WTC11 (cell line): ENCODE measurements at regions not wholly inside any gene's neighbourhood (a gene's known extent, or its start where the extent isn't known, plus 50 kb on each side); places are given as distances from the start of the nearest gene placed in this dataset.
A peak's percentile ranks its signal among the peaks of the same experiment; 100 is the strongest.

ENCODE experiments used
- ATAC-seq: fragments of 200-7000 bp; cut with Tn5 transposase; 2 replicates; pipeline ENCODE4 v1.10.0; 2021; ENCODE audit warnings: mild to moderate bottlenecking, moderate library complexity
- CTCF ChIA-PET: fragments of 300-600 bp; sonication (Branson Sonifier 250); formaldehyde crosslinking; loops from one replicate; lab custom pipeline; 2021; ENCODE audit warnings: antibody characterized with exemption; lab: Charles Lee
- POLR2A ChIA-PET: fragments of 350-600 bp; sonication (Branson Sonifier 250); formaldehyde crosslinking; loops from one replicate; lab custom pipeline; 2021; ENCODE audit warnings: antibody characterized with exemption; lab: Charles Lee
- DNase-seq: peaks from one replicate; pipeline ENCODE4 v3.0.0; 2021; ENCODE audit warnings: low spot score
- H3K27ac Mint-ChIP-seq: 2 replicates; pipeline ENCODE4 v1.8.0; 2021; ENCODE audit warnings: mixed read lengths
- H3K27me3 Mint-ChIP-seq: 2 replicates; pipeline ENCODE4 v1.8.0; 2021; ENCODE audit warnings: low read depth, mild to moderate bottlenecking, moderate library complexity, mixed read lengths
- H3K36me3 Mint-ChIP-seq: 2 replicates; pipeline ENCODE4 v1.8.0; 2021; ENCODE audit warnings: mixed read lengths
- H3K4me1 Mint-ChIP-seq: 2 replicates; pipeline ENCODE4 v1.8.0; 2022; ENCODE audit warnings: mixed read lengths
- H3K4me3 Mint-ChIP-seq: 2 replicates; pipeline ENCODE4 v1.8.0; 2021; ENCODE audit warnings: mild to moderate bottlenecking, moderate library complexity, mixed read lengths
- H3K9me3 Mint-ChIP-seq: 2 replicates; pipeline ENCODE4 v1.8.0; 2021; ENCODE audit warnings: mixed read lengths
- ARID4B ChIP-seq: sonication (generic); formaldehyde crosslinking; IDR thresholded peaks from 2 replicates; pipeline ENCODE4 v1.8.0; 2023; ENCODE audit warnings: missing genetic modification reagents, mild to moderate bottlenecking, borderline replicate concordance
- CDX4 ChIP-seq: fragments of 250-450 bp; sonication (Bioruptor Pico); IDR thresholded peaks from 2 replicates; pipeline ENCODE4 v1.9.0; 2021; ENCODE audit warnings: moderate library complexity, mild to moderate bottlenecking, inconsistent platforms, borderline replicate concordance
- CREB1 ChIP-seq: sonication (generic); formaldehyde crosslinking; IDR thresholded peaks from 2 replicates; pipeline ENCODE4 v1.8.0; 2023; ENCODE audit warnings: mild to moderate bottlenecking, missing genetic modification reagents
- CREM ChIP-seq: sonication (generic); formaldehyde crosslinking; IDR thresholded peaks from 2 replicates; pipeline ENCODE4 v1.8.1; 2022; ENCODE audit warnings: mild to moderate bottlenecking, missing genetic modification reagents, moderate library complexity
- CTCF ChIP-seq: fragments of 200-600 bp; IDR thresholded peaks from 2 replicates; pipeline ENCODE4 v1.8.0; 2022; ENCODE audit warnings: antibody characterized with exemption
- ELF4 ChIP-seq: sonication (generic); formaldehyde crosslinking; IDR thresholded peaks from 2 replicates; pipeline ENCODE4 v1.8.1; 2022; ENCODE audit warnings: low read depth, mild to moderate bottlenecking, moderate library complexity, missing genetic modification reagents
- IRF2 ChIP-seq: sonication (generic); formaldehyde crosslinking; IDR thresholded peaks from 2 replicates; pipeline ENCODE4 v1.8.0; 2022; ENCODE audit warnings: low read depth, missing genetic modification reagents, borderline replicate concordance
- JAZF1 ChIP-seq: fragments of 250-450 bp; sonication (Bioruptor Pico); IDR thresholded peaks from 2 replicates; pipeline ENCODE4 v1.9.0; 2021; ENCODE audit warnings: moderate library complexity, mild to moderate bottlenecking, inconsistent platforms
- KAT7 ChIP-seq: sonication (generic); formaldehyde crosslinking; IDR thresholded peaks from 2 replicates; pipeline ENCODE4 v1.8.1; 2023; ENCODE audit warnings: missing genetic modification reagents, mild to moderate bottlenecking, borderline replicate concordance
- MXD4 ChIP-seq: fragments of 250-450 bp; sonication (Bioruptor Pico); IDR thresholded peaks from 2 replicates; pipeline ENCODE4 v1.8.0; 2021; ENCODE audit warnings: mild to moderate bottlenecking, moderate library complexity, borderline replicate concordance
- NR3C1 ChIP-seq: sonication (generic); formaldehyde crosslinking; conservative IDR thresholded peaks from 2 replicates; pipeline ENCODE4 v1.8.1; 2023; ENCODE audit warnings: low read depth, mild to moderate bottlenecking, missing genetic modification reagents
- OVOL2 ChIP-seq: fragments of 250-450 bp; sonication (Bioruptor Pico); IDR thresholded peaks from 2 replicates; pipeline ENCODE4 v1.9.0; 2021; ENCODE audit warnings: mild to moderate bottlenecking, borderline replicate concordance
- PREB ChIP-seq: sonication (generic); formaldehyde crosslinking; IDR thresholded peaks from 2 replicates; pipeline ENCODE4 v1.8.1; 2022; ENCODE audit warnings: mild to moderate bottlenecking, missing genetic modification reagents, moderate library complexity, borderline replicate concordance
- RELA ChIP-seq: sonication (generic); formaldehyde crosslinking; IDR thresholded peaks from 2 replicates; pipeline ENCODE4 v1.8.1; 2022; ENCODE audit warnings: missing genetic modification reagents, mild to moderate bottlenecking, borderline replicate concordance
- RORB ChIP-seq: fragments of 250-450 bp; sonication (Bioruptor Pico); IDR thresholded peaks from 2 replicates; pipeline ENCODE4 v1.9.0; 2021; ENCODE audit warnings: mild to moderate bottlenecking
- STAT6 ChIP-seq: sonication (generic); formaldehyde crosslinking; conservative IDR thresholded peaks from 2 replicates; pipeline ENCODE4 v1.8.1; 2023; ENCODE audit warnings: mild to moderate bottlenecking, low read depth, missing genetic modification reagents, moderate library complexity
- TCF7 ChIP-seq: sonication (generic); formaldehyde crosslinking; IDR thresholded peaks from 2 replicates; pipeline ENCODE4 v1.8.0; 2022; ENCODE audit warnings: mild to moderate bottlenecking, low read depth, missing genetic modification reagents, moderate library complexity
- ZNF121 ChIP-seq: sonication (generic); formaldehyde crosslinking; IDR thresholded peaks from 2 replicates; pipeline ENCODE4 v1.8.0; 2023; ENCODE audit warnings: missing genetic modification reagents
- ZNF138 ChIP-seq: sonication (generic); formaldehyde crosslinking; conservative IDR thresholded peaks from 2 replicates; pipeline ENCODE4 v1.8.1; 2022; ENCODE audit warnings: mild to moderate bottlenecking, moderate library complexity, missing genetic modification reagents
- ZNF263 ChIP-seq: sonication (generic); formaldehyde crosslinking; IDR thresholded peaks from 2 replicates; pipeline ENCODE4 v1.8.1; 2022; ENCODE audit warnings: low read depth, mild to moderate bottlenecking, moderate library complexity, missing genetic modification reagents
- TF ChIP-seq, protein P1 (sequence below): sonication (generic); formaldehyde crosslinking; IDR thresholded peaks from 2 replicates; pipeline ENCODE4 v1.8.0; 2023; ENCODE audit warnings: missing genetic modification reagents

- DNase-seq (no peak), ATAC-seq (peak; percentile 71)
- TF ChIP-seq, protein P1, sequence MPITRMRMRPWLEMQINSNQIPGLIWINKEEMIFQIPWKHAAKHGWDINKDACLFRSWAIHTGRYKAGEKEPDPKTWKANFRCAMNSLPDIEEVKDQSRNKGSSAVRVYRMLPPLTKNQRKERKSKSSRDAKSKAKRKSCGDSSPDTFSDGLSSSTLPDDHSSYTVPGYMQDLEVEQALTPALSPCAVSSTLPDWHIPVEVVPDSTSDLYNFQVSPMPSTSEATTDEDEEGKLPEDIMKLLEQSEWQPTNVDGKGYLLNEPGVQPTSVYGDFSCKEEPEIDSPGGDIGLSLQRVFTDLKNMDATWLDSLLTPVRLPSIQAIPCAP: no peak
- no peak for TF ChIP-seq ZNF121 (CRISPR knock-in tag)
- TF ChIP-seq ZNF263 (CRISPR knock-in tag): no peak
- TF ChIP-seq ELF4 (CRISPR knock-in tag): no peak
- no peak for TF ChIP-seq ARID4B (CRISPR knock-in tag)
- no peak for TF ChIP-seq CREM
- TF ChIP-seq ZNF138 (CRISPR knock-in tag): no peak
- TF ChIP-seq NR3C1: no peak
- no peak for TF ChIP-seq OVOL2 (CRISPR knock-in tag)
- TF ChIP-seq MXD4 (CRISPR knock-in tag): no peak
- TF ChIP-seq CTCF: no peak
- no peak for TF ChIP-seq RORB (CRISPR knock-in tag)
- TF ChIP-seq KAT7: no peak
- no peaks in the 10 kb centered on the region for H3K27me3 Mint-ChIP-seq
- peaks cover 19% of the 10 kb centered on the region for H3K9me3 Mint-ChIP-seq
- no peak overlapping the region for H3K4me3 Mint-ChIP-seq
- POLR2A ChIA-PET: no interaction called here
- peaks cover 7% of the 10 kb centered on the region for H3K4me1 Mint-ChIP-seq
- no peak overlapping the region for H3K27ac Mint-ChIP-seq
- peaks cover 5% of the 10 kb centered on the region; the same call in 1 of the 2 replicates for H3K36me3 Mint-ChIP-seq
- CTCF ChIA-PET: no interaction called here
Observed at GRCh38 chr13:100890645-100891044, 216.1 kb upstream of the TMTC4 start.

DNA sequence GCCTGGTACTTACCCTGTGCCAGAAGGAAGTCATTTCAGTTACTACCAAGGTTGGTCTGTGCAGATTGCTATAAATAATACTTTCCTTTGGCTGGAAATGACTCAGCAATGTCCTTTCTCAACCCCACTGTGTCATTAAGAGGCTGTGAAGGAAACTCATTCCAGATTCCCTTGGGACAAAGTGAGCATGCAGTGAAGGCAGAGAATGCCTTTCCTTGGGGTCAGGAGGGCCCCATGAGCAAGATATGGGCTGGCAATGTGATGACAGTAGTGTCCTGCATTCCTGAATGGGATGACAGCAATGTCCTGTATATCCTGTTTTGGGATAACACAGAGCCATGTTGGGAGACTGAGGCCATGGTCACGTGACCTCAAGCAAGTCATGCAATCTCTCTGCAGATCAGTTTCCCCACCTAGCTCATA lies 213.1 kb upstream of the TMTC4 start:
- DNase-seq (no peak), ATAC-seq (no peak)
- Mint-ChIP-seq H3K4me1 (peaks cover 7% of the 10 kb centered on the region), H3K9me3 (peaks cover 19% of the 10 kb centered on the region), H3K36me3 (peaks cover 5% of the 10 kb centered on the region; the same call in 1 of the 2 replicates), H3K27me3 (no peaks in the 10 kb centered on the region), H3K4me3 (no peak overlapping the region)
- CTCF ChIA-PET: no interaction called here
- POLR2A ChIA-PET: no interaction called here
- TF ChIP-seq CREB1 (CRISPR knock-in tag) (no peak), TCF7 (CRISPR knock-in tag) (no peak), JAZF1 (CRISPR knock-in tag) (no peak), CDX4 (CRISPR knock-in tag) (no peak), RELA (no peak), STAT6 (CRISPR knock-in tag) (no peak), IRF2 (CRISPR knock-in tag) (no peak), PREB (no peak), ZNF263 (CRISPR knock-in tag) (no peak)
- TF ChIP-seq, all 79 proteins: peak for 0
- H3K27ac Mint-ChIP-seq: no peak overlapping the region
